ENCODE measurements at regions not wholly inside any gene's neighbourhood (a gene's known extent, or its start where the extent isn't known, plus 50 kb on each side); places are given as distances from the start of the nearest gene placed in this dataset.

- H3K9me3 ChIP-seq (ENCODE audit: control insufficient read depth, insufficient read depth, low read depth, low read length) = no peaks in the 10 kb centered on the region
- H3K27me3 ChIP-seq (ENCODE audit: control insufficient read depth, insufficient read depth, low read length) = 0 out of 2 replicates have a peak, but pooled peaks cover 2% of the 10 kb centered on the region
- intact Hi-C loops (cut with micrococcal nuclease; ENCODE audit: unreplicated experiment) = no loop called here
- H3K36me3 ChIP-seq (ENCODE audit: control insufficient read depth, insufficient read depth, low read length) = no peaks in the 10 kb centered on the region
- CTCF ChIA-PET = no interaction called here
- ATAC-seq (peak; percentile 42; the same call in 1 of the 2 replicates), DNase-seq (ENCODE audit: low read depth, low spot score) (no peak)
- POLR2A ChIA-PET = no interaction called here
- BruUV-seq (replicated peaks) = no TSS peak
- H3K4me3 ChIP-seq (ENCODE audit: low read depth in 2 of 2, low read length in 2 of 2) = no peak overlapping the region
- TF ChIP-seq REST (IDR thresholded peaks at IDR 0.05; ENCODE audit: insufficient read depth in 1 of 2, low read depth in 2 of 2, low read length in 1 of 2) = no peak
- TF ChIP-seq POLR2AphosphoS5 (IDR thresholded peaks at IDR 0.05; ENCODE audit: low read depth, low read length) = no peak
- no peak for TF ChIP-seq CTCF (IDR thresholded peaks at IDR 0.05)
- TF ChIP-seq TCF7L2 (IDR thresholded peaks at IDR 0.05; ENCODE audit: low read depth, low read length) = no peak
- TF ChIP-seq SIN3A (IDR thresholded peaks at IDR 0.05; ENCODE audit: borderline replicate concordance, insufficient read depth, low read depth, low read length) = no peak
- H3K4me1 ChIP-seq (ENCODE audit: control insufficient read depth, insufficient read depth, low read length) = no peaks in the 10 kb centered on the region
- no peak overlapping the region for H3K27ac ChIP-seq (ENCODE audit: low read length)
- in situ Hi-C loops (cut with HindIII; ENCODE audit: low pct_unique_long_range_greater_than_20kb, low sequenced_read_pairs) = no loop called here
These were observed 95.7 kb downstream of the VSTM2A start for GRCh38 chr7:54637712-54638396.

GRCh38 chr7:54632696-54633095 is 90.5 kb downstream of the VSTM2A start:
- H3K27ac ChIP-seq (ENCODE audit: low read length) = no peak overlapping the region
- H3K27me3 ChIP-seq (ENCODE audit: control insufficient read depth, insufficient read depth, low read length) = peaks cover 4% of the 10 kb centered on the region; the same call in 1 of the 2 replicates
- POLR2A ChIA-PET = no interaction called here
- no peaks in the 10 kb centered on the region for H3K9me3 ChIP-seq (ENCODE audit: control insufficient read depth, insufficient read depth, low read depth, low read length)
- no peak overlapping the region for H3K4me3 ChIP-seq (ENCODE audit: low read depth in 2 of 2, low read length in 2 of 2)
- no peaks in the 10 kb centered on the region for H3K4me1 ChIP-seq (ENCODE audit: control insufficient read depth, insufficient read depth, low read length)
- no TSS peak for BruUV-seq (replicated peaks)
- no peak for DNase-seq (ENCODE audit: low read depth, low spot score)
- ATAC-seq = peak; percentile 51; the same call in 1 of the 2 replicates
- CTCF ChIA-PET = no interaction called here
- intact Hi-C loops (cut with micrococcal nuclease; ENCODE audit: unreplicated experiment) = no loop called here
- TF ChIP-seq REST (IDR thresholded peaks at IDR 0.05; ENCODE audit: insufficient read depth in 1 of 2, low read depth in 2 of 2, low read length in 1 of 2) (no peak), SIN3A (IDR thresholded peaks at IDR 0.05; ENCODE audit: borderline replicate concordance, insufficient read depth, low read depth, low read length) (no peak), TCF7L2 (IDR thresholded peaks at IDR 0.05; ENCODE audit: low read depth, low read length) (no peak), POLR2AphosphoS5 (IDR thresholded peaks at IDR 0.05; ENCODE audit: low read depth, low read length) (no peak), CTCF (IDR thresholded peaks at IDR 0.05) (no peak)
- H3K36me3 ChIP-seq (ENCODE audit: control insufficient read depth, insufficient read depth, low read length) = no peaks in the 10 kb centered on the region
- in situ Hi-C loops (cut with HindIII; ENCODE audit: low pct_unique_long_range_greater_than_20kb, low sequenced_read_pairs) = no loop called here

All from Panc1 (cell line).